Stimulated activated CD4-positive, alpha-beta T cell treated with anti-CD3 and anti-CD28 coated beads, Interleukin-15, amount 100 ng/mL, for 48 hours (primary cell): ENCODE measurements at regions not wholly inside any gene's neighbourhood (a gene's known extent, or its start where the extent isn't known, plus 50 kb on each side); places are given as distances from the start of the nearest gene placed in this dataset.
"Not testable (repeated sequence)": the region's sequence is repeated elsewhere in the genome, so short reads cannot be mapped to it uniquely, and the experiment has no call there.

Experiments
- DNase-seq, 2 donors: peaks; one replicate each; pipeline ENCODE4 v3.0.0-alpha.2; 2020; ENCODE audit warnings: low read depth in 2 of 2

DNA sequence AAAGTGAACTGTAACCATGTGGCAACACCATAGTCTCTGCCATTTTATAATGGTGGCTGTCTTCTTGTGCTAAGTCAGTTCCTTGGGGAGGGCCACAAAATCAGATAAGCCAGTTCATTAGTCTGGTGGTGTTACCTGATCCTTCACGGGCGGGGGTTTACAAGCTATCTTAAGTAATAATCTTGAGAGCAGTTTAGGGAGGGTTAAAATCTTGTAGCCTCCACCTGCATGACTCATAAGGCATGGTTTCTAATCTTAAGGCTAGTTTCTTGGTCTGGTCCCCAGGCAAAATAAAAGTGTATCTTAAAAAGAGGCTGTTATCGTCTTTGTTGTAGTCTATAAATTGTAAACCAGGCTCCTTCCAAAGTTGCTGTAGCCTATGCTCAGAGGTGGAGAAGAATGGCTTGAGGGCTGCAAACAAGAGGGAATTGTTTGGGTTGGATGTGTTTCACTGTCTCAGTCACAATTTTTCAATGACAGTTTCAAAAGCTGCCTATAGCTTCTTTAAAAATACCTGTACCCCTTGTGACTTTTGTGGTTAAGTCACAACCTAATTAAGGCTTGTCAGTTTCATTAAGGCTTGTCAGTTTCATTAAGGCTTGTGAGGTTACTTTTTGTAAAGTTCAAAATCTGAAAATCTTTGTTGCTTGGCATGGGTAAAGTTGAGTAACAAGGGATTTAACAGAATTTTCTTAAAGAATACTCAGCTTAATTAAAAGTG is 135.7 kb downstream of the RPS4Y2 start:
- DNase-seq, result no peak

DNA sequence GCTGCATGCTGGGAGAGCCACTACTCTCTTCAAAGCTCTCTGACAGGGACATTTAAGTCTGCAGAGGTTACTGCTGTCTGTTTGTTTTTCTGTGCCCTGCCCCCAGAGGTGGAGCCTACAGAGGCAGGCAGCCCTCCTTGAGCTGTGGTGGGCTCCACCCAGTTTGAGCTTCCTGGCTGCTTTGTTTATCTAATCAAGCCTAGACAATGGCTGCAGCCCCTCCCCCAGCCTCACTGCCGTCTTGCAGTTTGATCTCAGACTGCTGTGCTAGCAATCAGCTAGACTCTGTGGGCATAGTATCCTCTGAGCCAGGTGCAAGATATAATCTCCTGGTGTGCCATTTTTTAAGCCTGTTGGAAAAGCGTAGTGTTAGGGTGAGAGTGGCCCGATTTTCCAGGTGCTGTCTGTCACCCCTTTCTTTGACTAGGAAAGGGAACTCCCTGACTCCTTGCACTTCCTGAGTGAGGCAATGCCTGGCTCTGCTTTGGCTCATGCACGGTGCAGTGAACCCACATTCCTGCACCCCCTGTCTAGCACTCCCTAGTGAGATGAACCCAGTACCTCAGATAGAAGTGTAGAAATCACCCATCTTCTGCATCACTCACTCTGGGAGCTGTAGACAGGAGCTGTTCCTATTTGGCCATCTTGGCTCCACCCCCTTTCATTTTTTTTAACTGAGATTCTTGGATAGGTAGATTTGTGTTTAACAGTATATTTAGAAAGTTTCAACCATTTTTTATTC is 169.6 kb downstream of the RPS4Y2 start:
- DNase-seq, result not testable (repeated sequence)

DNA sequence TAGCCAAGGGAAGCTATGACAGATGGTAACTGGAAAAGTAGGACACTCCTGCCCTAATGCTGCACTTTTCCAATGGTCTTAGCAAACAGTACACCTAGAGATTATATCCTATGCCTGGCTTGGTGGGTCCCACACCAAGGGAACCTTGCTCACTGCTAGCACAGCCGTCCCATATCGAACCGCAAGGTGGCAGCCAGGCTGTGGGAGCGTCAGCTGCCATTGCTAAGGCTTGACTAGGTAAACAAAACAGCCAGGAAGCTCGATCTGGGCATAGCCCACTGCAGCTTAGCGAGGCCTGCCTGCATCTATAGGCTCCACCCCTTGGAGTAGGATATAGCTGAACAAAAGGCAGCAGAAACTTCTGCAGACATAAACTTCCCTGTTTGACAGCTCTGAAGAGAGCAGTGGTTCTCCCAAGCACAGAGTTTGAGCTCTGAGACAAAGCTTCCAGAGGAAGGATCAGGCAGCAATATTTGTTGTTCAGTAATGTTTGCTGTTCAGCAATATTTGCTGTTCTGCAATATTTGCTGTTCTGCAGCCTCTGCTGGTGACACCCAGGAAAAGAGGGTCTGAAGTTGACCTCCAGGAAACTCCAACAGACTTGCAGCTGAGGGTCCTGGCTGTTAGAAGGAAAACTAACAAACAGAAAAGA is 173.9 kb downstream of the RPS4Y2 start:
- no peak for DNase-seq

DNA sequence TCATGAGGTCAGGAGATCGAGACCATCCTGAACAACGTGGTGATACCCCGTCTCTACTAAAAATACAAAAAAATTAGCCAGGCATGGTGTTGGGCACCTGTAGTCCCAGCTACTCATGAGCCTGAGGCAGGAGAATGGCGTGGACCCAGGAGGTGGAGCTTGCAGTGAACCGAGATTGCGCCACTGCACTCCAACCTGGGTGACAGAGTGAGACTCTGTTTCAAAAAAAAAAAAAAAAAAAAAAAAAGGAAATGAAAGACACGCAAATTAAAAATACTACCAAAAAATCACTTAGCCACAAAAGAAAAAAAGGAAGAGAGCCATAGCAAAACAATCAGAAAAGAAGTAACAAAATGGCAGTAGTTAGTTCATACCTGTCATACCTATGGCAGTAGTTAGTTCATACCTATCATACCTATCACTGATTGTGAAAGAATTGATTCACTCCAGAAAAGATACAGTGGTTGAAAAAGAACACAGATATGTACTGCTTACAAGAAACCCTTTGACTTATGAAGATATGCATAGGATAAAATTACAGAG is 180.9 kb downstream of the RPS4Y2 start:
- DNase-seq, result not testable (repeated sequence)

DNA sequence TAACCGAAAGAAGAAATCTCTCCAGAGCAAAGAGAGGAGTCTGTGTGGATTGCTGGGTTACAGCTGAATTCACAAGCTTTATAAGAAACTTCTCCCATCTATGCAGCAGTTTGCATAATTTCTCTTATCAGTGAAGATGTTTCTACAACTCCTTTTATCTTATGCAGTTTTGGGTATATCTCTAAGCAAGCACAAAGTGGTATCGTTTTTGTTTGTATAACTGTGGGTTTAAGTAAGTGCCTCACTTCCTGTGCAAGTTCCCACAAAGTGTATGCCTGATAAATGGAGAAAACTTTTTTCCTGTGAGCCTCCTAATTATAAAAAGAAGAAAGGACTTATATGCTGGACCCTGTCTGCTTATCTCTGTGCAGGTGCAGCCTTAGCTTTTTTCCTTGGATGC is 205.6 kb downstream of the RPS4Y2 start:
- no peak for DNase-seq

- no peak for DNase-seq
These were observed 211.9 kb downstream of the RPS4Y2 start for GRCh38 chrY:20967828-20968227.

DNA sequence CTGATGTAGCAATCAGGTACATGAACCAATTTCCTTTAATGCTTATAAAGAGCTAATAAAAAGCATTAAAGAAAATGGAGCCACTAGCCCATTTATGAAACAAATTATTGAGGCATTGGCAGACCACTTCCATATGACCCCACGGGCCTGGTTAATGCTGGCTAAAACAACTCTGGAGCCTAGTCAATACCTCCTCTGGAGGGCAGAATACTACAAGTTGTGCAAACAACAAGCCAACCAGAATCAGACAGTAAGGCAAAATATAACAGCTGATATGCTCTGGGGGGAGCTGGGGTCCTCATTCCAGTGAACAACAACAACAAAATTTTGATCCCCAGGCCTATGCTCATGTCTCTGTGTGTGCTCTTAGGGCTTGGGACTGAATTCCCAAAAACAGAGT is 212.3 kb downstream of the RPS4Y2 start:
- no peak for DNase-seq

GRCh38 chrY:20971371-20971770 is 215.5 kb downstream of the RPS4Y2 start:
- no peak for DNase-seq

GRCh38 chrY:20986037-20986436 is 230.1 kb downstream of the RPS4Y2 start:
- no peak for DNase-seq

GRCh38 chrY:20990123-20990522 is 234.2 kb downstream of the RPS4Y2 start:
- DNase-seq, result no peak

DNA sequence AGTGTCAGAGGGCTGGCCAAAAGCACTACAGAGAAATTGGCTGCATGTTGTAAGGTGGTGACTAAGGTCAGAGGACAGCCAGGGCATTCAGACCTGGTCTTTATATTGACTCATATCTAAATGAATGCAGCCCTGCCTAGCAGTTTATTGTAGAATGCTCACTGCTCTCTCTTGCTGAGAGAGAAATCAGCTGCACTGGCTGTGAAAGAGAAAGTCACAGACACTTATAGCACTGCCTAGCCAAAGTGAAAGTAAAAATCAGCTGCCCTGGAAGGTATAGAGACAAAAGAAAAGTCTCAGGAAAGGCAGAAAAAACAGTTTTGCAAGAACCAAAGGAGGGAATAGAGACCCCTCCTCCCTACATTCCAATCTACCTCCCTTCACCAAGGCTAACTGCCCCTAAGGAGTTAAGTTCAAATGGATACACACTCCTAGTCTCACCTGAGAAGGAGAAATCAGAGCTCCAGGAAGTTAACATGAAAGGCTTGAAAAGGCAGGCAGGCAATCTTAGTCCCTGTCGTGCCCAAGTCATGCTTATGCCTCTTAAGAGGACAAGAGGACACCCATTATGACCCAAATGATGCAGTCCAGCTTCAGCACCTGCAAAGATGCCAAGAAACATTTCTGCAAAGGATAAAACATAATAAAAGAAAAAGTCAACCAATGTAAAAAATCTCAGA is 235.1 kb downstream of the RPS4Y2 start:
- DNase-seq, result no peak

GRCh38 chrY:20997355-20997754 is 241.4 kb downstream of the RPS4Y2 start:
- no peak for DNase-seq

DNA sequence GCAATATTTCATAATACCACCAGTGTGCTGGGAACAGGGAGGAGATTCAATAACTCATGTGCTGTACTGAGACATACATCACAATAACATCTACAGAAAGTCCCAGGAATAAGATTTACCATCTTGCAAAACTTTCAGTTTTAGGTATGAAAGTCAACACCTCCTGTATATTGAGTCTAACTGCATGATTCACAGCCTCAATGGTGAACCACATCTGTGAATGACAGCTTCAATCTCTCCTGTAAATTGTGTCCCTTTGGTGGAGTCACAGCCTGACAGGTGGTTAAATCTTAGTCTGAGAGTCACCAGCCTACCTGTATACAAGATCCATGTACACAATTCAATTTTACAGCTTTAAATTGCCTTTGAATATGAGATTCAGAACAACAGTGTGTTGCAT is 242.1 kb downstream of the RPS4Y2 start:
- no peak for DNase-seq

DNA sequence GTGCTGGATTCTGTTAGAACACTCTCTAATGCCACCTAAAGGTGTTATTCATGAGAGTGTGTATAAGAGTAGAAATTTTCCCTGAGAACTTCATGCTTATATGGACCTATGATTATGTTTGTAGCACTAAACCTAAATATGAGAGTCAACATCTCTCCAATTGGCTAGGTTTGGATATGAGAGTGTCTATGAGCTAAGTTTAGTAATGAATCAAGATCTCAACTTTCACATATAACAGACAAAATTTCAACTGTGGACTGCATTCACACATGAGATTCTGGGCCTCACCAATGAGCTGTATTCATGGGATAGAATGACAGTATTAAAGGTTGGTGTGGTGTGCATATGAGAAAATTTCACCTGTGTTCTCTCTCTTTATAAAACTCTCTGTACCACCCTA is 242.6 kb downstream of the RPS4Y2 start:
- DNase-seq, result no peak

DNA sequence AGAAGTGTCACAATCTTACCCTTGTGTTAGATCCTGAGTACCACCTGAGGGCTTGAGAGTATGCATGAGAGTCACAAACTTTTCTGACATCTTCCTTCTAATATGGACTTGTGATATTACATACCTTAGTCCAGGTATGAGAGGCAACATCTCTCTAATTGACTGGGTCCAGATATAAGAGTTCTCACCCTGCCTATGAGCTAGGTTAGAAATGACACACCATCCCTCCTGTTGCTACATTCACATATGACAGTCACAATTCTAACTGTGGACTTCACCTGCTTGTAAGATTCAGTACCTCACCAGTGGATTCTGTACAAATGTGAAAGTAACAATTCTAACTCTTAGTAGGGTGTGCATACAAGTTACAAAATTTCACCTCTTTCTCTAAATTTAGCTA is 245.2 kb downstream of the RPS4Y2 start:
- DNase-seq, result no peak

DNA sequence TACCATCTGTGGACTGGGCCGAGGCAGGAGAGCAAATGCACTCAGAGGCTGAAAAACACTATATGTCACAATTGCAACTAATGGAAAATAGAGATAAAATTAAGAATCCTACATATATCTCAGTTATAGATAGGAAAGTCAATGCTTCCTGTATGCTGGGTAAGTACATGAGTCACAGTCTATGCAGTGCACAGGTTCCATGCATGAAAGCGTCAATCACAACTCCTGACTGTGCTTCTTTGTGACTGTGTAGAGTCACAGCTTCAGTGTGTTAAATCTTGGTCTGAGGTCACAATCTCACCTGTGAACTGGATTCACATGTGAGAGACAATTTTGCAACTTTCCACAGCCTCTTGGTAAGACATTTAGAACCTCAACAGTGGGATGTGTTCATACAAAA is 247.2 kb downstream of the RPS4Y2 start:
- no peak for DNase-seq

- no peak for DNase-seq
These were observed 249.6 kb downstream of the RPS4Y2 start for GRCh38 chrY:21005531-21005930.

DNA sequence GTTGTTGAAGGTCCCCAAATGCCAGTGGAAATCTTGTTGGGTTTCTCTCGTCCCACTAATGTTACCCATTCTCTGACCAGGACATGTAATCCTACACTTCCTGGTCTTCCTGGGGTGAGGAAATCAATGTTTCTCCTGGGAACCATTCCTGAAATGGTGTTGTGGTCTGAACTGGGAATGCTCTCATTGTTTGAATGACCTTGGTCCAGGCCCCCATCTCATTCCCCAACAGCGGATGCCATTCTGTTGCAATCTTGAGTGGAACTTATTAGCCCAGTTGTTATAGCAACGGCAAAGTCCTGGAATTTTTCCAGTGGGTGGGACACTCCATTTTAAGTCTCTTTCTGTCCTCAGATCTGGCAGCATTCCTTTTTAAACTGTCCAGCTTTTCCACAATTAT is 265.9 kb downstream of the RPS4Y2 start:
- no peak for DNase-seq

DNA sequence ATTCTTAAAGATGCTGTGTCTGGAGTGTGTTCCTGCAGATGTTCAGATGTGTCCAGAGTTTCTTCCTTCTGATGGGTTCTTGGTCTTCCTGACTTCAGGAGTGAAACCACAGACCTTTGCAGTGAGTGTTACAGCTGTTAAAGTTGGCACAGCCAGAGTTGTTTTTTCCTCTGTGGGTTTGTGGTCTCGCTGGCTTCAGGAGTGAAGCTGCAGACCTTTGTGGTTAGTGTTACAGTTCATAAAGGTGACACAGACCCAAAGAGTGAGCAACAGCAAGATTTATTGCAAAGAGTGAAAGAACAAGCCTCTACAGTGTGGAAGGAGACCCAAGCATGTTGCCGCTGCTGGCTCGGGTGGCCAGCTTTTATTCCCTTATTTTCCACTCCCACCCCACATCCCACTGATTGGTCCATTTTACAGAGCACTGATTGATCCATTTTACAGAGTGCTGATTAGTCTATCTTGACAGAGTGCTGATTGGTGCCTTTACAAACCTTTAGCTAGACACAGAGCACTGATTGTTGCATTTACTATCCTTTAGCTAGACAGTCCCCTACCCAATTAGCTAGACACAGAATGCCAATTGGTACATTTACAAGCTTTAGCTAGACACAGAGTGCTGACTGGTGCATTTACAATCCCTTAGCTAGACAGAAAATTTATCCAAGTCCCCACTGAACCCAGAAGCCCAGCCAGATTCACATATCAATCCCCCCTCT is 266.6 kb downstream of the RPS4Y2 start:
- no peak for DNase-seq

DNA sequence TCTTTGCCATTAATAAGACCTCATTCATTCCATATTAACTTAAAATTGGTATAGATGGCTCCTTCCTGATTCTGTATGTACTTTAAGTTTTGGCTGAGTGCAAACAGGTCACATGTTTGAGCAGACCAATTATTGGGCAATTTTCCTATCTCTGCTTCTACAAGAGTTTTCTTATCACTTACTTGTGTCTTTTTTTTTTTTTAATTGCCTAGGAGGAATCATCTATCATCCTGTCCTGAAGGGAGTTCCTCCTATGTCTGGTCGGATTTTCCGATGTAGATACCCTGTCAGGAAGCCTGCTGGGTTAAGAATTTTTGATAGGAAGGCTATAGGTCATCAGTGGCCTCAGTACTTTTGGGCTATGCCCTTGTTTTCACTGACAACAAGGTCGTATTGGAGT is 268.0 kb downstream of the RPS4Y2 start:
- DNase-seq, result no peak

- no peak for DNase-seq
These were observed 272.6 kb downstream of the RPS4Y2 start for GRCh38 chrY:21028506-21028905.
